Tibial nerve (tissue), 4 donors: ENCODE measurements at regions not wholly inside any gene's neighbourhood (a gene's known extent, or its start where the extent isn't known, plus 50 kb on each side); places are given as distances from the start of the nearest gene placed in this dataset.

Experiments used
- EP300 ChIP-seq, 2 donors: sonication (generic); formaldehyde crosslinking; IDR thresholded peaks; one replicate each; pipeline ENCODE4 v1.6.1; 2017; ENCODE audit warnings: antibody characterized with exemption in 2 of 2, mild to moderate bottlenecking in 1 of 2
- POLR2A ChIP-seq, 2 donors: fragments of 450-650 bp; IDR thresholded peaks; one replicate each; pipeline ENCODE4 v1.6.1; 2017; ENCODE audit warnings: antibody characterized with exemption in 2 of 2, mild to moderate bottlenecking in 2 of 2, moderate library complexity in 2 of 2
- TF ChIP-seq, protein P1 (sequence below), 5 experiments: fragments of 200-600 bp in 3 of 5; fragments of 450-650 bp in 2 of 5; sonication (generic) in 3 of 5; IDR thresholded peaks; one replicate each; pipeline ENCODE4 v1.5.1; 2016 to 2019; ENCODE audit warnings: antibody characterized with exemption in 5 of 5, mild to moderate bottlenecking in 3 of 5, moderate library complexity in 2 of 5

DNA sequence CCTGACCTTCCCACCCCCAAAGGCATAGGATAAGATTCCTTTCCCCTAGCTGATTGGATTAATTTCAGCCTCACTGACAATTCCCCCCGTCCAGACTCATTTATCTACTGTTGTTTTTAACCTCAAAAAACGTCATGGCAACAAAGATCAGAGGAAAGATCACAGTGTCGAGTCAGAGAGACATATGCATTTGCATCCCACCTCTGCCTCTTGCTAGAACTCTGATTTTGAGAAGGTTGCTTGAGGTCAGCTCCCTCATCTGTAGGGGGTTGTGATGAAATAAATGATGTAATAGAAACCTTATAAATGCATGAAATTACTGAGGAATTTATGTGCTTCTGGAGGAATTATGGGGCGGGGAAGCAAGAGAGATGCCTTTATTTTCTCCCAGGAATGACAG, 53.3 kb upstream of the SYN3 start:
- TF ChIP-seq, protein P1, sequence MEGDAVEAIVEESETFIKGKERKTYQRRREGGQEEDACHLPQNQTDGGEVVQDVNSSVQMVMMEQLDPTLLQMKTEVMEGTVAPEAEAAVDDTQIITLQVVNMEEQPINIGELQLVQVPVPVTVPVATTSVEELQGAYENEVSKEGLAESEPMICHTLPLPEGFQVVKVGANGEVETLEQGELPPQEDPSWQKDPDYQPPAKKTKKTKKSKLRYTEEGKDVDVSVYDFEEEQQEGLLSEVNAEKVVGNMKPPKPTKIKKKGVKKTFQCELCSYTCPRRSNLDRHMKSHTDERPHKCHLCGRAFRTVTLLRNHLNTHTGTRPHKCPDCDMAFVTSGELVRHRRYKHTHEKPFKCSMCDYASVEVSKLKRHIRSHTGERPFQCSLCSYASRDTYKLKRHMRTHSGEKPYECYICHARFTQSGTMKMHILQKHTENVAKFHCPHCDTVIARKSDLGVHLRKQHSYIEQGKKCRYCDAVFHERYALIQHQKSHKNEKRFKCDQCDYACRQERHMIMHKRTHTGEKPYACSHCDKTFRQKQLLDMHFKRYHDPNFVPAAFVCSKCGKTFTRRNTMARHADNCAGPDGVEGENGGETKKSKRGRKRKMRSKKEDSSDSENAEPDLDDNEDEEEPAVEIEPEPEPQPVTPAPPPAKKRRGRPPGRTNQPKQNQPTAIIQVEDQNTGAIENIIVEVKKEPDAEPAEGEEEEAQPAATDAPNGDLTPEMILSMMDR (IDR thresholded peaks at IDR 0.05) = no peak
- TF ChIP-seq POLR2A (IDR thresholded peaks at IDR 0.05) (no peak), EP300 (IDR thresholded peaks at IDR 0.05) (no peak)
